ENCODE measurements at regions not wholly inside any gene's neighbourhood (a gene's known extent, or its start where the extent isn't known, plus 50 kb on each side); places are given as distances from the start of the nearest gene placed in this dataset.
A peak's percentile ranks its signal among the peaks of the same experiment; 100 is the strongest.

DNA sequence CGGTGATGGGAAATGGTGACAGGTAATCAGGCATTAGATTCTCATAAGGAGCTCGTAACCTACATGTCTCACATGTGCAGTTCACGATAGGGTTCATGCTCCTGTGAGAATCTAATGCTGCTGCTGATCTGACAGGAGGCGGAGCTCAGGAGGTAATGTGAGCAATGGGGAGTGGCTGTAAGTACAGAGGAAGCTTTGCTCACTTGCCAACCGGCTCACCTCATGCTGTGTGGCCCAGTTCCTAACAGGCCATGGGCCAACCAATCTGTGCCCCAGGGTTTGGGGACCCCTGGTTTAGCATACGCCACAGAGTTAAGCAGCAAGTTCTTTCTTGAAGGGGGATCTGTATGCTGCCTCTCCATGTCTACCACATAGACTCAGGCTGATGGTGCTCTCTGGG is 133.1 kb downstream of the IQUB start:
- FAIRE-seq = no peak
- TF ChIP-seq POLR2A (IDR thresholded peaks at IDR 0.05; ENCODE audit: low read depth, low read length) = no peak
- no peak for DNase-seq (ENCODE audit: insufficient read length, low spot score)

DNA sequence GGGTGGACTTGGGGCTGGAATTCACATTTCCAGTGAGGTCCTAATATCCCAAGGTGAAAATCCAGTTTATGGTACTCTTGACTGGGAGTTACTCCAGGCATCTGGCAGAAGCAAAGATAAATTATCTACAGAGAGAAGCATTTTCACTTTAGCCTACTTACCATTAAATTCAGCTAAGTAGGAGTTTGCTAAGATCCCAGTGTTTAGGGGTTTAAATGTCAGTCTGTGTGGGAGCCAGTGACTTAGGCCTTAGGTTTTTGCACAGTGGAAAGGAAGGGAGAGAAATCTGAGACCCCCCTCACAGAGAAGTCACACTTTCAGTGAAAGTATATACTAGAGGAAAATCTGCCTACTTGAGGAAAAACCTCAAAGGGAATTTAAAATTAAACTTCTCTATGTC is 134.2 kb downstream of the IQUB start:
- FAIRE-seq (no peak), DNase-seq (ENCODE audit: insufficient read length, low spot score) (no peak)
- TF ChIP-seq POLR2A (IDR thresholded peaks at IDR 0.05; ENCODE audit: low read depth, low read length) = no peak

DNA sequence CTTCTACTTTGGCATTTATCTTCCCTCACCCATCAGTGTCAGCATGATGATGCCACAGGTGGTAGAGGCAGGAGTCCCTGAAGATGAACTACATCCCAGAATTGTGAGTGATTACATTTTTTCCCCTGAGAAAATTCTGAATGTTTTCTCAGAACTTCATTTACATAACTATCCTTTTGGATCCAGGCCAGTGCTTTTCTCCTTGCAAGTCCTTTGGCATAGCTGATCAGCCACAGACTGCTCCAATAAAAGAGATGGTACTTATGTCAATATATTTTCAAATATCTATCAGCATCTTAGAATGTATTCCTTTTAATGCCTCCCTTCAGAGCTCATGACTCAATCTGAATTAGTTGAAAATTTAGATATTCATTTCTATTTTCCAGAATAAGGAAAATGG is 135.5 kb downstream of the IQUB start:
- no peak for DNase-seq (ENCODE audit: insufficient read length, low spot score)
- no peak for FAIRE-seq
- no peak for TF ChIP-seq POLR2A (IDR thresholded peaks at IDR 0.05; ENCODE audit: low read depth, low read length)

DNA sequence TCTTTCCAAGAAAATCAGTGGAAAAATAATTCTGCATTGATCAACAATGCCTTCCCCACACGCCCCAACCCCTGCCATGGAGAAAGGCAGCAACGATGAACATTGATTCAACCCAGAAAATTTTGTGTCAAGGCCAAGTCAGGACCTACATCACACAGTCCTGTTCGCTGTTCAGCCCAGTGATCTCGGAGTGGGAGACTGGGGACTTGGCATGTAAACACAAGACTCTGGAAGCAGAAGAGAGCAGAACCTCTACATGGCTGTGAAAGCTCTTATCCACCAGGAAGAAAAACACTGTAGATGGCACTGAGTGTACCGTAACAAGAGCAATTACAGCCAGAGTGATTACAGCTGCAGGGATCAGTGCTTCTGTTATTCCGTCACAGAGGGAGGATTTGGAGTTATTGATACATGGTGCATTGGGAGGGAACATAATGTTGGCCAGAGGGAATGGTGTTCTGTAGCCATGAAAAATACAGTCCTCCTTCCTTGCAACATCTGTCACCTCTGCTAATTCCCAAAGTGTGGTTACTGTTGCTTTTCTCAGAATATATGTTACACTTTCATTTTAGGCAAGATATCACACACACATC is 136.6 kb downstream of the IQUB start:
- DNase-seq (ENCODE audit: insufficient read length, low spot score) = no peak
- TF ChIP-seq POLR2A (IDR thresholded peaks at IDR 0.05; ENCODE audit: low read depth, low read length) = no peak

DNA sequence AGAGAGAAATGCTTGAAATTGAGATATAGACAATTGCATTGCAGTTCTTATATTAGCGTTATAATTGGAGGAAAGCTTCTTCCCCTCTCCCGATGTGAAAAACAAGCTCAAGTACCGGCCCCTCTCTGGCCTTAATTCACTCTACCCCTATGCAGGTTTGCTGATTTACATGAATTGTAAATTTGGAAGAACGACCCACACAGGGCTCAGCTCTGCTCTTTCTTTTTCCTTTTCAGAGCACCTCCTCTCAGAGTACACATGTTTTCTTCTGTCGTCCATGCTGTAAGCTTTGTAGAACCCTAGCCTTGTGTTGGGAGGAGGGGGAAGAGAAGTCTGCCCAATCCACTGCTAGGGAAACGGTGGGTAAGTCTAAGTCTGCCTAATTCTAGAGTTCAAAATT is 140.8 kb downstream of the IQUB start:
- FAIRE-seq (no peak), DNase-seq (ENCODE audit: insufficient read length, low spot score) (no peak)
- TF ChIP-seq POLR2A (IDR thresholded peaks at IDR 0.05; ENCODE audit: low read depth, low read length) = no peak

More for the DNA sequence above, 136.6 kb downstream of the IQUB start:
- FAIRE-seq = no peak

DNA sequence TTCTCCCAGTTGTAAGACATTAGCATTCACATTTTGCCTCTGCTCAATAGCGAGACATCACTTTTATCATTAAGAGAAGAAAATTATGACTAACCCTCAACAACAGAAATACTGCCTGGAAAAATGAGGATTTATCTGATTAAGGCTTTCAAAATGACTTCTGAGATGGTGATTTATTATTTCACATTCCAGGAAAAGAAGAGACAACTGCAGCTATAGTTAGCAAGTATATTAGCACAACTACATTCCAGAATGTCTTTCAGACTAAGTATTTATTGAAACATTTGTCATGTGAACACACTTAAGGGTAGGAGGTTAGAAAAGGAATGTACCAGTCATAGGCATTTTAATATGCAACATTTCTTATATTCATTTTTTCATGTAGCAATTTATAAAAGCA is 162.0 kb downstream of the IQUB start:
- no peak for TF ChIP-seq POLR2A (IDR thresholded peaks at IDR 0.05; ENCODE audit: low read depth, low read length)
- FAIRE-seq (no peak), DNase-seq (ENCODE audit: insufficient read length, low spot score) (no peak)

DNA sequence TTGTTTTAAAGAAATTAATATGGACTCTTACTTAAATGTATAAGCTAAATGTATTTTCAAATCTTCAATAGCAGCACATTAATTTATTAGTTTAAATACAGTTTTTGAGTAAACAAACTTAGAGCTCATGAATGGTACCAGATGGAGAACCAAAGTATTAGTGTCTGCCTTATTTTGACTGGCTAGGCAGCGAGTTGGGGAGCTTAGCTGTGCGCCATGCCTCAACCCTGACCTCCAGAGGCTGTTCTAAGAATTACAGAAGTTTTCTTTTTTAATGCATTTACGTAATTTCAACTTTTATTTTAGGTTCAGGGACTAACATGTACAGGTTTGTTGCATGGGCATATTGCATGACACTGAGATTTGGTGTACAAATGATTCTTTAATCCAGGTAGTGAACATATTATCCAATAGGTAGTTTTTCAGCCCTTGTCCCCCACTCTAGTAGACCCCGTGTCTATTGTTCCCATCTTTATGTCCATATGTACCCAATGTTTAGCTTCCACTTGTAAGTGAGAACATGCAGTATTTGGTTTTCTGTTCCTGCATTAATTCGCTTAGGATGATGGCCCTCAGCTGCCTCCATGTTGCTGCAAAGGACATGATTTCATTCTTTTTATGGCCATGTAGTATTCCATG is 166.8 kb downstream of the IQUB start:
- no peak for TF ChIP-seq POLR2A (IDR thresholded peaks at IDR 0.05; ENCODE audit: low read depth, low read length)
- FAIRE-seq (peak; percentile 94), DNase-seq (ENCODE audit: insufficient read length, low spot score) (peak; percentile 9)

DNA sequence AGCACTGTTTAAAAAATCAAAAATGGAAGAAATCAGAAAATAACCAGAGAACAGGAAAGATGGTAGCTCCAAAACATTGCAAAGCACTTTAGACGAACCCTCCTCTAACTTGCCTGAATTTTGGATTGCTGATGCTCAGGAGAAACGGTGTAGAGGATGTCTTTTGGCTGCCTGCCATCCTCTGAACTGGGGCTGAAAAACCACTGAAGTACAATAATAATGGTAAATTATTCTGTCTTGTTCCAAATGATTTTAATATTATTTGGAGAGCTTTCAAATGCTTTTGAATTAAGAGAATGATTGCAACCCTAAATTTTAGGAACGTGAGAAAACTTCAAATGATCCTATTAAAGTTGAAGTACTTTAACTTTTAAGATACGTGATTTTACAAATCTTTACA is 167.3 kb upstream of the SLC13A1 start:
- TF ChIP-seq POLR2A (IDR thresholded peaks at IDR 0.05; ENCODE audit: low read depth, low read length) = no peak
- no peak for DNase-seq (ENCODE audit: insufficient read length, low spot score)
- no peak for FAIRE-seq

DNA sequence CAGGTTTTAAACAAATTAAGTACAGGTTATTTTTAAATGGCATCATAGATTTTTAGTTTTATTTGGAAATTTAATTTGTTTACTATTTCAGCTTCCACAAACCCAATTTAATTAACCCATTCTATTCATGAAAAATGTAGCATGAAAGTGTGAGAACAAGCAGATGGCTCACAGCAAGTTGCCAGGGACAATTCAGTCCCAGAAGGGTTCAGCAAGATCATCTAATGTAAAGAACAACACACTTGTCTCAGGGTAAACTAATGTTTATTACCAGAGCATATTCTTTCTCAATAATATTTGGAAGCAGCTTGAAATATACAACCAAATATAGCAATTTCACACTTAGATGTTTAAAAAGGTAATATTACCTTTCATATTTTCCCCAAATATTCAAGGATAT is 166.9 kb upstream of the SLC13A1 start:
- no peak for TF ChIP-seq POLR2A (IDR thresholded peaks at IDR 0.05; ENCODE audit: low read depth, low read length)
- DNase-seq (ENCODE audit: insufficient read length, low spot score) (no peak), FAIRE-seq (no peak)

DNA sequence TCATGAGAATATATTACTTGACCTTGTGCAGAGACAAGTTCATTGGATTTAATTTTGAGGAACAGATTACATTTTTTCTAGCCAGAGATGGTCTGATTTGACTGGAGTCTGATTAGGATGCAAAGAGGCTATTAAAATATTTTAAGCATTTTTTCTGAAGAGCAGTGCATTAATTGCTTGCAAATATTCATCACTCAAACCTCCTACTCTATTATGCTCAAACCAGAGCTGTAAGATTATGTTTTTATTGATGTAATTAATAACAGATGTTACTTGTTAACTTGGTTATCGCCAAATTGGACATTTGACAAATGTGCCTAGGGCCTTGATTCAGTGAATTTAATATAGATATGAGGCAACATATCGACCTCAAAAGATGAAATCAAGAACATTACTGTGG is 160.9 kb upstream of the SLC13A1 start:
- FAIRE-seq (no peak), DNase-seq (ENCODE audit: insufficient read length, low spot score) (no peak)
- TF ChIP-seq POLR2A (IDR thresholded peaks at IDR 0.05; ENCODE audit: low read depth, low read length) = no peak

DNA sequence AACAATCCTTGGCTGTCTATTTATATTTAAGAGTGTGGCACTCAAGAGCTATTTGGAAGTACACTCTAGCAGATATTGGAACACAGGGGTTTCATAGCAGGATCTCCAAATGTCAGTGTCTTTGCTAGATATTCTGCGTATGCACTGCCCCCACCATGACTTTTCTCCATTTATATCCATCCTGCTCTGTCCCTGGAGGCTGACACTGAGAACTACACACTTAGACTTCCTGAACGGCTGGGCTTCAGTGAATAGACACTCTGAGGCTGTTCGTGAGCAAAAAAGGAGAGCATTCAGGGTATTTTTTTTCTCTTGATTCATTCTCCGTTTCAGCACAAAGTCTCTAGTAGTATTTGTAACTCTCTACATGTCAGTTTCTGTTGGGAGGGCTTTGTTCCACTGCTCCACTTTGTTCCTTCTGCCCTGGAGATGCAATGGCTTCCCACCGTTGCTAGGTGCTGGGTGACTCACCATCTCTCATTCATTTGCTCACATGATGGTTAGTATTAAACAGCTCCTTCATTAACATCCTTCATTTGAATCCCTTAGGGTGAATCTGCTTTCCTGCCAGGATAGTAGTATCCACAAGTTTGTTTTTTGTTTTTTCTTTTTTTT is 155.9 kb upstream of the SLC13A1 start:
- no peak for TF ChIP-seq POLR2A (IDR thresholded peaks at IDR 0.05; ENCODE audit: low read depth, low read length)
- peak; percentile 23 for FAIRE-seq
- peak; percentile 4 for DNase-seq (ENCODE audit: insufficient read length, low spot score)

DNA sequence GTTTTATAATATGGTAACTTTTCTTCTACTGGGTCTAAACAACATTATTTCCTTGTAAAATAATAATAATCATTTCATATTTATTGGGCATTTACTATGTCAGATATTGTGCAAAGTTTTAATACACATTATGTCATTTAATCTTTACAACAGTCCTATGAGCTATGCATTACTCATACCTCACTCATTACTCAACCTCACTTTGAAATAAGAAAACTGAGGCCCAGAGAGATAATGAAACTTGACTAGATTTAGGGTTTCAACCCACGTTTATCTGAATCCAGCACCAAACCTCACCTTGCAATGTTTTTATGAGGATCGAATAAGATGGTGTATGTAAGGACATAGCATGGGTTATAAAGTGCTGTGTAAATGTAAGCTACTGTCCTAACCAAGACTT is 153.2 kb upstream of the SLC13A1 start:
- peak; percentile 23 for FAIRE-seq
- no peak for TF ChIP-seq POLR2A (IDR thresholded peaks at IDR 0.05; ENCODE audit: low read depth, low read length)
- no peak for DNase-seq (ENCODE audit: insufficient read length, low spot score)

DNA sequence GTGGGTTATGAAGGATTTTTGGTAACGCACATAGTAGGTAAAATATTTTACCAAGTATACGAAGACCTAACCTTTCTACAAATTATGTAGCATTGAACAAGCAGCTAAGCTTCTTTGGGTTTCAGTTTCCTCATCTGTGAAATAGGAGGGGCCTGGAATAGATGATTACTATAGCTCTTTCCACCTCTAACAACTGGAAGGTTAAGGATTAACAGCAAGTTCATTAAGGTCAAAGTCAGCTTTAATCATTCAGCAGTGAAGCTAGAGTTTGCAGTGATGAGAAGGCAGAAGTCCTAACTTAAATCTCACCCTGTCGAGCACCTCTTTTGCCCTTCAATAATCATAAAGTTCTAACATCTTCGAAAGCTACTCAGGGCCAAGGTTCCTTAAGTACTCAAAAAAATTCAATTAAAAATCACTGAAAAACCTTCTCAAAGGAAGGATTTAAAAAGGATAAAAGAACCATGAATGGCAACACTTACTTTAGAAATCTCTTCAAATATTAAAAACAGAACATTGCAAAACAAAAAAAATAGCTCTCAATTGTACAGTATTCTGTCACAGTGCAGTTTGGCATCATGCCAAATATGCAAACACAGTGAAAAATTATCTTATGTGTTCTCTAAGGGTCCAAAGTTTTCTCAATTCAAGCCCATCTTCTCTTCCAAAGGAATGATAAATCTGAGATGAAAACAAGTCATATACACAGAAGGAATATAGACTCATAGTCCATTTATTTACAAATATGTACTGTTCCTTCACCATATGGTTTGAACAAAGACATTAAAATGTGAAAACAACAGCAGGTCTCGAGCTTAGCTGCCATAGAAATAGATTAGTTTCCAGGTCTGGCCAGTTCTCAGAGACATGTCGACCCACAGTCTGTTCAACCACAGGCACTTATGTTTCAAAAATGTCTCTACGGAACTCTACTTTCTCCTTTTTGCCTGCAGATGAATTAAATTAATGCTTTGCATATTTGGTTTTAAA is 152.0 kb upstream of the SLC13A1 start:
- no peak for TF ChIP-seq POLR2A (IDR thresholded peaks at IDR 0.05; ENCODE audit: low read depth, low read length)
- DNase-seq (ENCODE audit: insufficient read length, low spot score) (no peak), FAIRE-seq (peak; percentile 15)

DNA sequence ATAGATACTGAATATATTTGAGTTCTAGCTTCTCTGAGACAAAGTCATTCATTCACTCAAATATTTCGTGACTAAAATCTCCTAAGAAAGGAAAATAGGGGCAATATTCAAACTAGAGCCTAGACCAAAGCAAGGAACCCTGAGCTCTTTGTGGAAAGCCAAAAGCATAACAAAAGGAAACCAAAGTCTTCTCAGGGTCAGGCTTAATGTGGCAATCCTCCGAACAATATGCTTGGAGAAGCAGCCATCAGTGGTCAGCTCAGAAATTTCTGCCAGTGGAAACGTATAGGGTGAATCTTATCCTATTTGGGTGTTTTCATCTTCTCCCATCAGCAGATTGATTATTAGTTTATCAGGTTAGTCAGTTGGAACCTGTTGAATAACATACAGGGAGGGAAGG is 151.3 kb upstream of the SLC13A1 start:
- no peak for TF ChIP-seq POLR2A (IDR thresholded peaks at IDR 0.05; ENCODE audit: low read depth, low read length)
- FAIRE-seq (no peak), DNase-seq (ENCODE audit: insufficient read length, low spot score) (no peak)
